Stimulated activated CD4-positive, alpha-beta T cell treated with anti-CD3 and anti-CD28 coated beads, Interleukin-1b, Interleukin-23, amount 100 ng/mL, for 24 hours (primary cell): ENCODE measurements at regions not wholly inside any gene's neighbourhood (a gene's known extent, or its start where the extent isn't known, plus 50 kb on each side); places are given as distances from the start of the nearest gene placed in this dataset.
A peak's percentile ranks its signal among the peaks of the same experiment; 100 is the strongest.
"Not testable (repeated sequence)": the region's sequence is repeated elsewhere in the genome, so short reads cannot be mapped to it uniquely, and the experiment has no call there.

ENCODE experiments used
- DNase-seq, 4 experiments: peaks; one replicate each; pipeline ENCODE4 v3.0.0-alpha.2; 2020; ENCODE audit warnings: low read depth in 4 of 4, low spot score in 1 of 4

DNA sequence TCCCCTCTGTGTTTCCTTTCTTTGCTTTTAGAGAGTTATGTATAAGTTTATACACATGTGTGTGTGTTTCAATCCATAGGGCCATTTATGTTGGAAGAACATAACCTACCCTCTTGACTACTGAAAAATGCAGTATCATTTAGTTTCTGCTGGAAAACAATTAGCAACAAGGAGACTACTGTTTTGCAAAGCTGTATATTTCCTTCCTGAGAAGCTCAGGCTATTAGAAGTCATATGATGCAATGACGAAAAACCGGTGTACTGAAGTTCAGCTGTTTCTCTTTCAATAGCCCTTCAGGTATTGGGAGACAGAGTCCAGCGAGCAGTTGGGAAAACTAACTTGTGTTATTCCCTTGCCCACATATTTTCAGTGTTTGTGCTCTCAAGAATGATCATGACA, 447.7 kb upstream of the GYPC start:
- no peak for DNase-seq

DNA sequence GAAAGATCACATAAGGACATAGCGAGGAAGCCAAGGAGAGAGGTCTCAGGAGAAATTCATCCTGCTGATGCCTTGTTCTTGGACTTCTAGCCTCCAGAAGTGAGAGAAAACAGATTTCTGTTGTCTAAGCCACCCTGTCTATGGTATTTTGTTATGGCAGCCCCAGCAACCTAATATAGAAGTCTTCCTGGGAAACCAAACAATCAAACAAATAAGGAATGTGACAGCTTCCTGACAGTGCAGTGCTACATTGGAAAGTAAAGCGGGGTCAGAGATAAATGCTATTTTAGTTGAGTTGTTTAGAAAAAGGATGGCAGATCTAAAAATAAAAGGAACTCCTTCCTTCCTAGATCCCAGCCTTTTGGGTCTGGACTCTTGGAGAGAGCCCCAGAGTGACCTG, 443.2 kb upstream of the GYPC start:
- DNase-seq: no peak

DNA sequence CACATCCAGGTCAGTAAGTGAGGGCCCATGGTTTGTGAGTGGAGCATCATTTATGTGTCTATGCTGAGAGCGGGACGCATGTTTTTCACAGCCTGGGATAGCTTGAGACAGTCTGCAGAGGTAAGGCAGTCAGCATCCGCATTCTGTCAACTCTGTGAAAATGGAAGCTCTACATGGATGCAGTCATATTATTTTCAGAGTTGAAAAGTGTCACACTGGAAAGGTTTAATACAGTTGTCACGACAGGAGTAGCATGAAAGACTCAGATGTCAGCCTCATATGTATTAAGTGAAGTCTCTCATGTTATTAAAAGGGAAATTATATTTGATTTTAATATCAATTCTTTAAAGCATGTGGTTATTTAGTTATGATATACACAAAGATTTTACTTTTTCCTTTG, 436.9 kb upstream of the GYPC start:
- no peak for DNase-seq

- no peak for DNase-seq
These were observed 435.6 kb upstream of the GYPC start for GRCh38 chr2:126220331-126220730.

DNA sequence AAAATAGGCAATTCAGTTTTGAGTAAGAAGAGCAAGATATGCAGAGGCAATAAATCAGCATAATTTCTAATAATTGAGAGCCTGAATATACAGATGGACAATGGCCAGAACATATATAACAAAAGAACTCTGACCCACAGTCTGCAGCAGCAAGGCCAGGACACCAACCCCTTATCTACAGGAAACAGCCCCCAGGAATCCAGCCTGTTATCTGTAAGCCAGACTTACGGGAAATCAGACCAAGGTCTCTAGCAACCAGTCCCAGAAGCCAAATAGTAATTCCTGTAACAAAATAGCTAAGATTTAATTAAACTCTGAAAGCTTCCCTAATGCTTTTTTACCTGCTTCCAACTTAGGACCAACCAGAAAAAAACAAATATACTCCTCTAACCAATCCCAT, 434.5 kb upstream of the GYPC start:
- no peak for DNase-seq

DNA sequence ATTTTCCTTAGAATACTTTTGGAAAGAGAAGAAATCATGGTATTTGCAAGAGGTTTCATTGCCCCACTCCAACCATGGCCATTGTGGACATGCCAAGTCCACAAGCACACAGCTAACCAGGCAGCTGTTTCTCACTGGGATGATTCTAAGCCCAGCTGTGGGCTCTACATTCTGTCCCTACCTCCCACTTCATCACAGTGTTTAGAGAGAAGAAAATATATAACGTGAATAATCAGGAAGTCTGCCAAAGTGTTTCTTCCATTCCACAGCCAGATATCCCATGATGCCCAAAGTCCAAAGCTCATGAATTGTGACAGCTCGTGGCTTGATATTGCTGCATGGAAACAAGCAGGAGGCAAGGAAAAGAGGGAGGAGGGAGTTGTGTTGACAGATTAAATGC, 433.7 kb upstream of the GYPC start:
- DNase-seq: no peak

DNA sequence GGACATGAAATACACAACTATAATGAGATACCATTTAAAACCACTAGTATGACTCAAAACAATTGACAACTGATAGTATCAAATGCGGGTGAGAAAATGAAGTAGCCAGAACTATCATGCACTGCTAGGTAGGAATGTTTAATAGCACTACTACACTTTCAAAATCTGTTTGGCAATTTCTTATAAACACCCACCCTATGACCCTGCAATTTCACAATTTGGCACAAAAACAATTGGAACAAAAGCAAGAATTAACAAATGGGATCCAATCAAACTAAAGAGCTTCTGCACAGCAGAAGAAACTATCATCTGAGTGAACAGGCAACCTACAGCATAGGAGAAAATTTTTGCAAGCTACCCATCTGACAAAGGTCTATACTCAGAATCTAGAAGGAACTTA, 431.2 kb upstream of the GYPC start:
- DNase-seq: no peak

DNA sequence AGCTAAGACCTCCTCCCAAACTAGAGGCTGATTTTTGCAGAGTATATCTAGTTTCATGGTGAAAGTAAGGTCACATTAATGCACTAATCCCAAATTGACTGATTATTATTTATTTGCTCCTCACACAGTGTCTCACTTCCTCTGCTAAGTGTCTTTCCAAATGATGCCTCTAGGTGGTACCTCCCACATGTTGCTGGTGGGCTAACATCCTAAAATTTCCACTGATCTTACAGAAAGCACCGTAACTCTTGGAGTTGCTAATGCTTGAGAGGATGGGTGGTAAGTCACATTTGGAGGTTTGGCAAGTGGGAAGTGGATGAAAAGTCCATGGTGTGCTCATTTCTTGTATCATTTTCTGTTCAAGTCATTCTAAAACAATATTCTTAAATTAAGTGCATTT, 428.7 kb upstream of the GYPC start:
- DNase-seq: no peak

- DNase-seq: no peak
These were observed 427.4 kb upstream of the GYPC start for GRCh38 chr2:126228531-126228930.

DNA sequence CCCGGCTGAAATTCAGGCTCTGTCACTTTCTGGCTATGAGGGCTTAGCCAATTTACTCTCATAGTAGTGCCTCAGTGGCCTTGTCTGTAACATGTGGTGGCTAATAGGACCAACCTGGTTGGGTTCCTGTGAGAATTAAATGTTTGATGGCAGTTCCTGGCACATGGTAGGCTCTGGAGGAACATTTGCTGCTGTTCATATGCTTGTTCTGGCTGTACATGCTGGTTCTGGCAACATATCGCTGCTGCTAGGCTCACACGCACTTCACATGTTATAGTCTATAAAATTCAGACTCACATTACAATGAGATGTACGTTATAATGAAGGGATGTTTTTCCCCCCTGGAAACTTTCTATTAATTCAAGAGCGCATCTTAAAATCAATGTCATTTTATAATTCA, 417.7 kb upstream of the GYPC start:
- DNase-seq: no peak

GRCh38 chr2:126239320-126239955, 416.5 kb upstream of the GYPC start:
- no peak for DNase-seq

DNA sequence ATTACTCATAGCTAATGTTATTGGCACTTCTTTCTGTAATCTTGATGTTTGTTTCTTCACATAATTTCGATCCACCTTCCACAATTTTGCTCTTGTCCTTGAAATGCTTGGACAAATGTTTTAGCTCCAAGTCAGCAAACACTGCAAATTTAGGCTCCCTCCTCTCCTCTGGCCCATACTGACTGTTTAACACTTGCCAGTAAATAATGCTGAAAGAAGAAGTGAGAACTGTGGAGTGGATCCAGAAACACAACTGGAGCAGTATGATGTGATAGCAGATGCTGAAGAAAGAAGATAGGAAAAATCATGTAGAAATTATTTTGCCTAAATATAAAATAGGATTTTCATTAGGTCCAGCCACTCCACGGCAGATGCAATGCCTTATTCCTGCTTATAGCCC, 415.0 kb upstream of the GYPC start:
- DNase-seq: no peak

GRCh38 chr2:126241411-126241810, 414.5 kb upstream of the GYPC start:
- no peak for DNase-seq

GRCh38 chr2:126244937-126245336, 411.0 kb upstream of the GYPC start:
- DNase-seq: peak in 3 of 4 experiments; percentile 6 to 29 (median 8)

- DNase-seq: no peak
These were observed 402.3 kb upstream of the GYPC start for GRCh38 chr2:126253669-126254068.

GRCh38 chr2:126264625-126265024, 391.3 kb upstream of the GYPC start:
- no peak for DNase-seq

DNA sequence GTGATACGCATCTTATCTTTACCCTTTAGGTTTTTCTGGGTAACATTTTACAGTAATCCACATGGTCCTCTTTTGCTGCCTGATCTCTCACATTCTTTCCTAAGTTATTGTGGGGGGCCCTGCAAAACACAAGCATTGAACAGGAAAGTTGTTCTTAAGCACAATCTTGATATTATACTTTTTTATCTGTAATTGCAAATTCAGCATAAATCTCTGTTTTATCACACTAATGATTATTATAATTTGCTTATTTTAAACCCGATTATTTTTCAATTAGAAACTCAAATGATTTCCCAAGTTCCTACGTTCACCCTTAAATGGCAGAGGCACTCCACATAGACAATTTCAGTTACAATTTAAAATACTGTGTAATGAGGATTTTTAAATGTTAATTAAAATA, 386.0 kb upstream of the GYPC start:
- DNase-seq: no peak

DNA sequence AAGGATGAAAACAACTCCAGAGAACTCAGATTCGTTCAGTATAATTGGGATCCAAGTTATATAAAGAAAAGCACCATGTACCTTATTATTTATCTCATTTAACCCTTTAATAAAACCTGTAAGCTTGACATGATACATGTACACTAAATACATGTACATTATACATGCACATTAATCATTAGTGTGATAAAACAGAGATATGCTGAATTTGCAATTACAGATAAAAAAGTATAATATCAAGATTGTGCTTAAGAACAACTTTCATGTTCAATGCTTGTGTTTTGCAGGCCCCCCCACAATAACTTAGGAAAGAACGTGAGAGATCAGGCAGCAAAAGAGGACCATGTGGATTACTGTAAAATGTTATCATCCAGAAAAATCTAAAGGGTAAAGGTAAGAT, 385.4 kb upstream of the GYPC start:
- no peak for DNase-seq

DNA sequence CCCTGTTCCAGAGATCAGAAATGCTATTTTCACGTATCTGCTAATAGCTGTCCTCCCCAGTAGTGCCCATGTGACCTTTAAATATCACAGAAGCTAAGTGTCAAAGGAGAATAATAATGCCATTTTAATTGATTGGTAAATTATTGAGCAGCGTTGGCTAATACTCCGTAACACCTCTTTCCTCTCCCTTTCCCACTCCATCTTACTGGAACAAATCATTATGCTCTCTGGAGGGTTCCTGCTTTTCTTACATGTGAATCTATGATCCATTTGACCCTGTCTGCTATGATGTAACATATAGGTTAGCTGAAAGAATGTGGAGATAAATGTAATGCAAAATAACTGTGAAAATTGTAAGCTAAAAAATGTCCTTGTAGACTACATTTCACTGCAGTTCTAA, 383.6 kb upstream of the GYPC start:
- no peak for DNase-seq

DNA sequence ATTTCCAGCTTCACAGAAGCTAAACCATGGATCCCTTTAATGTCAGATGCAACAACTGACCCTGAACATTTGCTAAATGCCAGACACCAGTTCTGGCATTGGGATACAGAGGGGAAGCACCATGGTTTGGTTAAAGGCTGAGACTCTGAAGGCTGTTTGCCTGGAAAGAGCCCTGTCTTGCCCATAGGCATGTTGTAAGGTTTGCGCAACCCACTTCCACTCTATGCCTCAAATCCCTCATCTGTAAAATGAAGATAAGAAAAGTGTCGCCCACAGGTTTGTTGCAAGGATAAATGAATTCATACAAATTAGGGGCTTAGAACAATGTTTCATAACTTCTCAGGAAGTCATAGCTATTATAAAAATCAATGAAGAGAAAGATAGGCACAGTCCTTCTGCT, 380.9 kb upstream of the GYPC start:
- no peak for DNase-seq

DNA sequence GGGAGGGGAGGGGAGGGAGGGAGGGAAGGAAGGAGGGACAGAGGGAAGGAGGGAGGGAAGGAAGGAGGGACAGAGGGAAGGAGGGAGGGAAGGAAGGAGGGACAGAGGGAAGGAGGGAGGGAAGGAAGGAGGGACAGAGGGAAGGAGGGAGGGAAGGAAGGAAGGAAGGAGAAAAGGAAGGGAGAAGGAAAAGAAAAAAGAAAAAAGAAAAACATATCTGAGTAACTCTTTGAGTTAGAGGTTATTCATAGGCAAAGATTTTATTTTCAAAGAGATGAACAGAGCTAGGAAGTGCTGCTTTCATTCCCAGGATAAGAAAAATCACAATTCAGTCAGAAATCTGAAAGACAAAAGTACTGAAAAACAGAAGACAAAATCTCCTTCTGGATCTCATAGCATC, 379.7 kb upstream of the GYPC start:
- not testable (repeated sequence) for DNase-seq

GRCh38 chr2:126288362-126288761, 367.6 kb upstream of the GYPC start:
- DNase-seq: no peak

DNA sequence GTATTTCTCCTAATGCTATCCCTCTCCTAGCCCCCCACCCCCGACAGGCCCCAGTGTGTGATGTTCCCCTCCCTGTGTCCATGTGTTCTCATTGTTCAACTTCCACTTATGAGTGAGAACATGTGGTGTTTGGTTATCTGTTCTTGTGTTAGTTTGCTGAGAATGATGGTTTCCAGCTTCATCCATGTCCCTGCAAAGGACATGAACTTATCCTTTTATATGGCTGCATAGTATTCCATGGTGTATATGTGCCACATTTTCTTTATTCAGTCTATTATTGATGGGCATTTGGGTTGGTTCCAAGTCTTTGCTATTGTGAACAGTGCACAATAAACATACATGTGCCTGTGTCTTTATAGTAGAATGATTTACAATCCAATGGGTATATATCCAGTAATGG, 362.0 kb upstream of the GYPC start:
- not testable (repeated sequence) for DNase-seq

DNA sequence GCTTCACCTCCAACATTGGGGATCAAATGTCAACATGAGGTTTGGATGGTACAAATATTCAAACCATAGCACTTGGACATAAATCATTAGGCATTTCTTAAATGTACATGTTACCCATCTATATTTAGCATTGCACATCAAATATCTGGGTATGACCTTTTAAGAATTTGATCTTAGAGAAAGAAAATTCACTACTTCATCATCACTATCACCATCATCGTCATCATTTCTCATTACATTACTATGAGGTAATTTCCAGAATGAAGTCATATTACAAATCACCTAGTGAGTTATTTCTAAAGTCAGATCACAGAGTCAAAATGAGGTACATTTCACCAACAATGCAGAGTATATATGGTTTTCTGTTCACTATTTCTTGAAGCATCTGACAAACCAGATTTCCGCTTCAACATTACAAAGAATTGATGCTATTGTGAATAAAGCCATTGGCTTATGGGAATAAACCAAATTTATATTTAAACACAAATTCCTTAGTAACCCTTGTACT, 356.4 kb upstream of the GYPC start:
- DNase-seq: no peak
